Anterior cingulate cortex (tissue), 58 donors: ENCODE measurements at regions not wholly inside any gene's neighbourhood (a gene's known extent, or its start where the extent isn't known, plus 50 kb on each side); places are given as distances from the start of the nearest gene placed in this dataset.

ENCODE experiments used
- DNase-seq, 58 donors: peaks; one replicate each; lab custom pipeline; 2025; lab: John Stamatoyannopoulos, UW

DNA sequence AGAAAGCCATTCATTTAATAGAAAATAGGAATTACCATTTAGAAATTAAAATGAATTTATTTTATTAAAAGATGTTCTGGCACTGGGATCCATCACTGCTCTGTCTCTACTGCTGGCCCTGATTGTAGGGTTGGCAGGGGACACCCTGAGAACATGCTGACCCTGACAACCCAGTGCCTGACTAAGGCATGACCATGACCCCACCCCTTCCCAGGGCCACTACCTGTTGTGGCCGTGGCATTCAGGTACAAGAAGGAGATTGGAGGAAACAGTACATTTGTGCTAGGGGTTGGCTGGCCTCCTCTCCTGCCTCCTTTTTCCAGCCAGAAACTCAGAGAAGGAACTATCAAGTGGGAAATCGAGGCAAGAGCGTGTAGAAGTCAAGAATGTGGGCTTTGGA is 197.0 kb upstream of the ZMIZ1 start:
- no peak for DNase-seq

DNA sequence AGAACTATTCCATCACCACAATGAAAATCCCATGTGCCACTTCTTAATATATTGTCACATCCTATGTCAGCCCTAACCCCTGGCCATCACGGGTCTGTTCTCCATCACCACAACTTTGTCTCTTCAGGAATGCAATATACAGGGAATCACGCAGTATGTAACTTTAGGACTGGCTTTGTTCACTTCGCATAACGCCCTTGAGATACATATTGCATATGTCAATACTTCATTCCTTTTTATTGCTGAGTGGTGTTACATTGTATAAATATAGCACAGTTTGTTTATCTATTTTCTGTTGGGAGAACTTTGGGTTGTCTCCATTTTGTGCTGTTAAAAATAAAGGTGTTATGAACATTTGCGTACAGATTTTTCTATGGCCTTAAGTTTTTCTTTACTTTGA is 195.4 kb upstream of the ZMIZ1 start:
- DNase-seq = no peak

DNA sequence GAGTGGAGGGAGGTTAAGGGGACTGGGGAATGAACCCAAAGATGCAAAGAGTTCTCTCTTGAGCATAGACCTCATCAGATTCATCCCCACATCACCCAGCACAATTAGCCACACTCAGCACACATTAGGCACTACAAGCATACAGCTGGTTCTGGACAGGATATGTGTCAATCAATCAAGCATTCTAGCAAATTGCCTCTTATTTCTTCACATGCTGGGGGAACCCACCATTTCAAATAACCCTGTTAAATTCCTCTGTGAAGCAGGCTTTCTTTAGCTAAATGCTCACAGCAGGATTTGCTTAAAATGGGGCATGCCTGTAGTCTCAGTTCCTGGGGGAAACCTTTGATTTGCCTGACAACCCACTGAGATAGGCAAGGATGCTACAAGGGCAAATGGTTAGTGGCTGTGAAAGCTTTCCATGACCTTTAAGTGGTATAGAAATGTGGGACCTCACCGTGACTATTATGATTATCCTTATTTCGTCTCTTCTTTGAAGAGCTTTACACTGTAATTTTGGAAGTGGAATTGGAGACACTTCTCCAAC is 193.4 kb upstream of the ZMIZ1 start:
- no peak for DNase-seq

DNA sequence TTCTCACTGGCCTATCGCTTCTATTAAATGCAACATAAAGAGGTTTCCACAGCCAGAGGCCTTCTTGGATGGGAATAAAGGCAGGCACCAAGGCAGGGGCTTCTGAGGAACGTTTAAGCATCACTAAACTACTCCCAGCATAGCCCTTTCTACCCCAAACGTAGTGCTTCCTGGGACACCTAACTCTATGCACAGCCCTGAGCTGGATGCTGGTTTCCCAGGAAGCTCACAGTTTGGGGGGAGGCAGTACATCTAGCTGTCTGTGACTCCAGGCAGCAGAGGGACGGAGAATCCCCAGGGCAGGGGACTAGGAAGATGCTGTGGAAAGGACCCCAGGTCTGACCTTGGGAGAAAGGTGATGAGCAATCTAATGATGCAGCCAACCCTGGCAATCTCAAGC is 192.8 kb upstream of the ZMIZ1 start:
- no peak for DNase-seq

DNA sequence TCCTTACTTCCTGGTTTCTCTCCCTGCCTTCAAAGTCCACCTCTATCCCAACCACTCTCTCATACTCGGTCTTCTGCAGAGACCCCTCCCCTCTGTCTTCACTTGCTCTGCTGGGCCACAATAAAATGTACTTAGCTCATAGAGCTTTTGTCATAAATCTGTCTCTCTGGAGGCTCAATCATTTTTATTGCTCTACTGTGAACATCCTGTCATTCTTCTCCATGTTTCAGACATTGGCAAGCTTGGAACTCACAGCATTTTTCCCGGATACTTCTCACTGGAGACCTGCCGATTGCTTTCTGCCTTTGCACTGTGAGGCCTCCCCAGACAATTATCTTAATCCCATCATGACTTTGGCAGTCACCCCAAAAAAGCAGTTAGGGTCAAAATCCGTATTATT is 192.3 kb upstream of the ZMIZ1 start:
- DNase-seq = no peak

DNA sequence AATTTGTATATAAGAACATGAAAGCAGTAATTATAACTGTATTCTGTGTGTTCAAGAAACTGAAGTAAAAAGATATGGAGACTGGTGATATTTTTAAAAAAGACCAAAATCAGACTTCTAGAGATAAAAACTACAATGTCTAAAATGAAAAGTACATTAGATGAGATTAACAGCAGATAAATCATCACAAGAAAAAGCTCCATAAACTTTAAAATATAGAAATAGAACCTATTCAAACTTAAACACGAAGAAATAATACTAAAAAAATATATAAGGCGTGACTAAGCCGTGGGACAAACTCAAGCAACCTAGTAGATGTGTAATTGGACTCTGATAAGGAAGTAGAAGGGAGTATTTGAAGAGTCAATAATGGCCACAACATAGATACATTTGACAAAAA is 189.1 kb upstream of the ZMIZ1 start:
- DNase-seq = no peak

DNA sequence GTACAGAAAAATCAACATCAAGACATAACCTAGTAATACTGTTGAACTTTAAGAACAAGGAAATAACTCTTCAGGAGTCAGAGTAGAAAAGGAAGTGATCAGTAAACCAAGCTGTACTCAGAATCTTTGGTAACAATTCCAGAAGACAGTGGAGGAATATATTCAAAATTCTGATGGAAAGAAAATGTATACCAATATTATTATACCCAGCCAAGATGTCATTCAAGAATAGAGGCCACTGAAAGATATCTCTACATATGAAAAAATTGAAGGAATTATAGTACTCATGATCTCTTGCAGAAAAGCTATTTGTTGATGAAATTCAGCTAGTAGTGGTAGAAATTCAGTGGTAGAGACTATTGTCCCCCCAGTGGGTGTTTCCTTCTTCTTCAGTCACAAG is 182.6 kb upstream of the ZMIZ1 start:
- DNase-seq = no peak

DNA sequence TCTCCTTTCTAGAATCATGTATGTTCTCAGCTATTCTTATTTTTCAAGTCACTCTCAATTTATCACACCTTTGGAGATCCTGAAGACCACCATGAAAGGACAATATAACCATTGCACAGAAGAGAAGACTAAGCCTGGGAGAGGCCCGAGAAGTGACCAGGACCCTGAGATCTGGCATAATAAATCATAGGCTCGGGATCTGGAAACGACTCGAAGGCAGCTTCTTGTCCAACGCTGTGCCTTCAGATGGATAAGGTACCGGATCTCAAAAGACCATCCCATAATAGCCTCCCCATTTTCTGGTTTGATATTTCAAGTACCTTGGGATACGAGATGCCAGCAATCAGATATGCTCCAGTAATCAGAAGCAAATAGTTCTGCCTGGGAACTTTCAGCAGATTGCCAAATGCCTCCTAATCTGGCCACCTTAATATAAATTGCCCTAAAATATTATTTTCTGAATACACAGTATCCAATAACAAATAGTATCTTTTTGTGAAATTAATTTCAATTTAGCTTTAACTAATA is 179.2 kb upstream of the ZMIZ1 start:
- DNase-seq = no peak

DNA sequence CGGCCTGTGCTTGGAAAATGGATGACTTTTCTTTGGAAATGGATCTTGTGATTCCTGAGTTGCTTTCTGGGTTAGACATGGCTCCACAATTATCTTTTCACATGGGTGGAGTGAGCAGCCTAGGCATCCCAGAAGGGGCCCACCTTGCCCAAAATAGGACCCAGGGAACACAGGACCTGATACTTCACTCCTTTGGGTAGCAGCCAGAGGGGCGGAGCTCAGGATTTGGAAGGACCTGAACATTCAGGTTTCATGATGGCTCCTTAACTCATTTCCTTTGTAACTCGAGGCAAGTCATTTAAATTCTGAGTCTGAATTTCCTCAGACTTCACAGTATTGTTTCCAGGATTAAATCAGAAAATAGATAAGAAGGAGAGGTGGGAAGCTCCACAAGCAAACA is 178.3 kb upstream of the ZMIZ1 start:
- DNase-seq = no peak

DNA sequence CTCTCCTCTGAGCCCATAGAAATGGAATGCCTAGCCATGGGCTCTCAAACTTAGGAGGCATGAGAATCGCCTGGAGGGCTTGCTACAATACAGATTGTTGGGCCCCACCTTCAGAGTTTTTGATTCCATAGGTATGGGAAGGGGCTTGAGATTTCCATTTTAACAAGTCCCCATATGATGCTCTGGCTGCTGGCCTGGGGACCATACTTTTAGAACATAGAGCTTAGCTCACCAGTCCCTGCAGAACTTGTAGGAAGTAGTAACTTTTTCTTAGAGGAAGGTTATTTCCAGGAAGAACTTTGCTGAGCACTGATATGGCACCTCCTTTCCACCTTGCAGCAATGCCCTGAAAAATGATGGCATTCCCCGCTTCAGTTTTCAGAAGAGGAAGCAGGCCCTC is 177.0 kb upstream of the ZMIZ1 start:
- no peak for DNase-seq

DNA sequence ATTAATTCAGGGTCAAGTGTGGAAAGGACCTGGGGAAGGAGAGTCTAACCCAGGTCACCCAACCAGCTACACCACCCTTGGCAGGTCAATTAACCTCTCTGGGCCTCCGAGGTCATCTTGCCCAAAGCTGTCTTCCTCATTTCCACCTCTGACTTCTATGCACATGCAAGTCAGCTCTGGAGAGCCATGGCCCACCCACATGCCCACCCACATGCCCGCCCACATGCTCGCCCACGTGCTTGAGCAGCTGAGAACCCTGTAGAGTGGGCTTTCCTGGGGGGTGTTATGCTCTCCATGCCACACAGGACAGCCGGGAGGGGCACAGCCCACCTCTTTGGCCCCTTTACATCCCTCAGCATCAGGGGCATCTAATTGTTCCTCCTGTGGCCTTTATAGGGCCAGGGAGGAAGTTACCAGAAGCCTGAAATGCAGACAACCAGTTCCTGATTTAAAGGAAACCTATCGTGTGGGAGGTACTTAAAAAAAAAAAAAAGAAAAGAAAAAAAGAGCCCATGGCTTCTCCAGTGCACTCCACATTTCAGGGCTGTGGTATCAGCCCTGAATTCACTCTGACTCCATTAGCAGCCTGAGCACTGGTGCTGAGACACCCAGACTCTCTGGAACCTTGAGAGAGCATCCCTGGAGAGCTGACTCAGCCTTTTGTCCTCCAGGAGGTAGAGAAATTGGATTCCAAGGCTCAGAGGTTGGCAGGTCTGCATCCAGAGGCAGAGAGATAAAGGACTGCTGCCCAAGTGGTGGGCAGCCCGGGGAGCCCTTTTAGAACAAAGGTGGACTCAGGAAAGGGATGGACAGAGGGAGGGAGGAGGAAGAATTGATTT is 176.2 kb upstream of the ZMIZ1 start:
- DNase-seq = no peak

DNA sequence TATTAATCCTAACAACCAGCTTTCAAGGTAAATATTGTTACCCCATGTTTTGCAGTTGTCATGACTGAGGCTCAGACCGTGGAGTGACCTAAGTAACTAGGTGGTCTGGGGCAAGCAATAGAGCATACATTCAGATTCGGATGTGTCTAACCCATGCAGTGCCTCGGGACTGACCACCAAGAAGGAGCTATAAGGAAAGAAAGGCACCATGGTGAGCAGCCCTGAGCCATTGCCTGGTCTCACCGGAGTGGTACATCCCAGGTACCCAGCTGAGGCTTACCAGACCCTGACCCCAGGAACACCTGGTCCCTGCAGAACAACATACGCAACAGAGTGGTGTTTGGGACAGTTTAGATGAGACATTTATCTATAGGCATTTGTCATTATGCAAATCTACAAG is 175.5 kb upstream of the ZMIZ1 start:
- no peak for DNase-seq

DNA sequence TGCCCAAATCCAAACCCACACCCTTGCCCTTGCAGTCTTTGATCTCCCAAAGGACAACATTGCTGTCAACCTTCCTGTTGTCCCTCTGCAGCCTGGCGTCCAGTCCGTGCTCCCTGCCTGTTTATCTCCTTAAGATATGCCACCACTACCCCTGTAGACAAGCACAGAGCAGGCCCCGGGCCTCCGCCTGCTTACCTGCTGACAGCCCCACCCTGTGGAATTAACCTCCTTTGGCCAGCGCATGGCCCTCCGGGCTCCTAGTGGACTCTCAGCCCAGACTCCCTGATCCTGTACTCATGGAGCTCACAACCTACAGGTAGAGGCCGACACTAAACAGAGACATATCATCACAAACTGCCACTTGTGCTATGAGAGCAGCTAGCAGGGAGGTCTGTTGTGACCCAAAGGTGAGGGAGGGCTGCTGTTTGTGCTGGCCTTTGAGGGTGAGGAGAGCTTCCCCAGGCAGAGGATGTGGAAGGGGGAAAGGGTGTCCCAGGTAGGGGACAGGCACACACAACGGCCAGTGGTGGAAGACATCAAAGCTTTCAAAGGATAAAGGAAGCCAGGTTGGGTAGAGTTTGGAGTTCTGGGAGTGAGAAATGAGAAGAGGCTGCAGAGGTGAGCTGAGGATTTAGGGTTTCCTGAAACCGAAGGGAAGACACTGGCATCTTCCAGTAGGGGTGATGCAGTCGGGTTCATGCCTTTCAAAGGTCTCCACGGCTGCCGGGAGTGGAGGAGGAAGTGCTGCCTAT is 174.5 kb upstream of the ZMIZ1 start:
- DNase-seq = no peak

DNA sequence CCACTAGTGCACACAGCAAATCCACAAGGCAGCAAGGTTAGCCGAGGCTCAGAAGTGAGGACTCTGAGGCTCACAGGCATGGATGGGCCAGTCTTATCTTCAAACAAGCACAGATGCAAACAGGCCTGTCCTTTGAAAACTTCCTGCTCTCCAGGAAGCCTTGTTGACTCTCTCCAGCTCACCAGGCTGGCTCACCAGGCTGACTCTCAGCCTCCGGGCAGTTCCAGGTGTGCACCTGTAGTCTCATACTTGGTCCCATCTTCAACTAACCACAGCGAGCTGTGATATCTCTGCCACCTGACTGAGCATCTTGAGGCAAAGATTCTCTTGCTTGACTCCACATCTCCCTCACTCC is 173.9 kb upstream of the ZMIZ1 start:
- DNase-seq = no peak

DNA sequence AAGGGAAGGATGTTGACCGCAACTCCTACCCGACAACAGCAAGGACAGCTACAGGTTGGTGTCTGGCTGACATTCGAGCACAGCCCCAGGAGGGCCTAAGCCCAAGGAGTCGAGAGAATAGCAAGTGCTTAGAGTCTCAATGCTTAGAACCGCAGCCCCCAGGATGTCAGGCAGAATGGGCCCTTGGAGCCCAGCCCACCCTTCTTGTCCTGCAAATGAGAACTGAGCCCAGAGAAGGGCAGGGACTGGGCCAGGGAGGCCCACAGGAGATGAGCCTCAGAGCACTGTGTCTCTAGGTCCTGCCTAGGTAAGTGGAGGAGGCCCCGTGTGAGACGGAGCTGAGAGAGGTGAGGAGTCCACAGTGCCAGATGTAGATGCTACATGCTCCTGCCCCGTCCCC is 173.3 kb upstream of the ZMIZ1 start:
- no peak for DNase-seq

DNA sequence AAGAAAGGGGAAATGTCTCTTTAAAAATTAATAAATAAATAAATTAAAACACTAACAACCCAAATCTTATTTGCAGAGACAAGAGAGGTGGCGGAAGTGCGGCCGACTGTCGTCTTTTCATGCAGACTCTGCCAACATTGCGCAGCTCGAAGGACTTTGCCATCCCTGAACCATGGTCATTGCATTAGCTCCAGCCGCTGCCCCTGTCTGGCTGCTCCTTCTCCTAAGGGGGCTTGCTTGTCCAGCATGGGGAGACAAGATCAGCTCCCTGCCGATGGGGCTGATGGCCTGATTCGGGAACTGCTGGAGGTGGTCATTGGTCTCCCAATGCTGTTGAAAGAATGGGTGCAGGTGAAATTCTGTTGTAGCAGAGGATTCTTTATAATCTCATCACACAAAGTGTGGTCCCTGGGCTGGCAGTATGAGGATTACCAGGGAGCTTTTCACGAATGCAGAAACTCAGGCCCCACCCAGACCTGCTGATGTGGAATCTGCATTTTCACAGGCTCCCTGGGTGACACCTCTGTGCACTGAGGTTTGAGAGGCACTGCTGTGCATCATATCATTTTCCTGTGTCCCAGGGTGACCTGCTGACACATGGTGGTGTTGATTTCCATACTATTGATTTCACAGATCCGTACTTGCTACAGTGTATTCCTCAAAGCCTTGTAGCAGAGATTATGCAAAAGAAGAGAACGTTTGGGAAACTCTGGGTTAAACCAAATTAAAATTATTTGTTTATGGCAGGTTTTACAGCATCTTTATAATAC is 172.4 kb upstream of the ZMIZ1 start:
- no peak for DNase-seq

DNA sequence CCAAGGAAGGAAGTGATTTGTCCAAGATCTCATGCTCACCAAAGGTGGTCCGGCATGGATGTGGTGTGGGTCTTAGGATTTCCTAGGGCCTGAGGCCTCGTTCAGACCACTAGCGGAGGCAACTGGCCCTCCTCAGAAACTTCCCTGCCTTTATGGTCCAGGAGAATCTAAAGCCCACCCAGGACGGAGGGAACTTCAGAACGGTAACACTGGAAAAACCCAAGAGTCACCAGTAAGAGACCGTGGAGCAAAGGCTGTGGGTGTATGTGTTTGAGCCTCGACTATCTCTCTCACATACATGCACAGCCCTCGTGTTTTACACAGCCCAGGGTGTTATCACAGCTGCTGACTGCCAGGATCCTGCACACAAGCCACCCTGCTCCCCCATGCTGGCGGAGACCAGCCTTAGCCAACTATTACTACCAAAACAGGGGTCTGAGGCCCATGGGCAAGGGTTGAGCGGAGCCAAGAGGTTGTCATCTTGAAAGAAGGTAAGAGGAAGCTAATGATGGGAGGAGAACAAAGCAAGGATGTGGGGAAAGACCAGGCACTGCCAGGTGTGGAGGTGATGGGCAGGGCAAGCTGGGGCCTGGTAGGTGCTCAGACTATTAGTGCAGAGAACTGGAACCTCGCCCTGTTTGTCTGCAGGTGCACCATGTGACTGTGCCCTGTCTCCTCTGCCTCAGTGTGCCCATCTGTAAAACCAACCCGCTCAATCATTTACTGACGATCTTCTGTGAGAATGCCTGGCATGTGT is 170.2 kb upstream of the ZMIZ1 start:
- no peak for DNase-seq

DNA sequence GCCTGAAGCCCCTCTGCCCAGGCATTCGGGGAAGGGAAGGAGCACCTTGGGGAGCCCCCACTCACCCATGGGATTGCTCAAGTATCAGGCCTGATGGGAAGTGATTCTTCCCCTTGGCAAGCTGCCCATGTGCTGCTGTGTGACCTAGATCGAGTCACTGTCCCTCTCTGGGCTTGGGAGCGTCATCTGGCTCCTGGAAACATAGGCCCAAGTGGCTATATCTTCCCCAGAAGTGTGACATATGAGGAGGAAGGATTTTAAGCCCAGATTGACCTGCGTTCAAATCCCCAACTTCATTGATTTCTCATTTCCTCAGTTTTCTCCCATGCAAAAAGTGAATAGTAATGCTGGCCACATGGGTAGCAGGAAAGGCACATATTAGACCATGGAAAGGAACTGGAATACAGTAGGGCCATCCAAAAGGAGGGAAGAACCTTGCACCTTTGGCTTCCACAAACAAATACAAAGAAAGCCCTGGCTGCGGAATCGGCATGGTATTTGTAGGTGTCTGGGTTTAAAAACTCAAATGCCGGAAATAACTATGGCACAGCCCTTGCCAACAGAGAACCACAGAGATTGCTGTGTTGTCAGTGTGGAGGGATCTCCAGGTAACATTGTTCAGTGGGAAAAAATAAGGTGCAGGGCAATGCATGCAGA is 169.5 kb upstream of the ZMIZ1 start:
- no peak for DNase-seq

DNA sequence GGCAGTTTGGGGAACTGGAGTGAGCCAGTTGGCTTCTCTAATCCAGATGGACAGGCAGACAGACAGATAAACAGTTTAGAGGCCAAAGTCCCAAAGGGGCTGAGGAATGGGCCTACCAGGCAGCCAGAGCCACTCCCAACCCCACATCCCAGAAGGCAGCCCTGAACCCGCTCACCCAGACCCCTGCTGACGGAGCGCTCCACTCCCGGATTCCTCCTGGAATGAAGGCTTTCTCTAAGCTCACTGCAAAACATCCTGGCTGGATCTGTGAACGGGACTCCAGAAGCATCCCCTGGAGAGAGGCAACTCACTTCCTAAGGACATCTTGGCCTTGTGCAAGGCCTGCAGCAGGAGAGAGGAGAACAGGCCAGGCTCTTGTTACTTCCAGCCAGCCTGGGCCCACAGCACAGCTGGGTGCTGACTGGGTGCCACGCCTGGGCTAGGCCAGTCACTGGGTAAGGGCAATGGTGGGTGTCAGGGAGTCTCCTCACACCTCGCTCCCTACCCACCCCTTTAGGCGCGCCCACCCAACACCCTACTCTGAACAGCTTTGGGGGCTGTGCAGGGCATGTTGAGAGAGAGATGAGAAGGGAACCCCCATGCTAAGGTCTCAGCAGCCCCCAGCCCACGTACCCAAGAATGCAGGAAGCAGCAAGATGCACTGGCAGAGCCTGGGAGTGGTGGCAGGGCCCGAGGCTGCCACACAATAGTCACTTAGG is 168.6 kb upstream of the ZMIZ1 start:
- DNase-seq = no peak
